HG02973 (cell line): ENCODE measurements at regions not wholly inside any gene's neighbourhood (a gene's known extent, or its start where the extent isn't known, plus 50 kb on each side); places are given as distances from the start of the nearest gene placed in this dataset.
A peak's percentile ranks its signal among the peaks of the same experiment; 100 is the strongest.

Source experiments
- ATAC-seq: cut with Tn5 transposase; IDR thresholded peaks from one replicate; pipeline ENCODE4 v1.9.1; 2021; ENCODE audit warnings: moderate library complexity; ENCODE audit not compliant: unreplicated experiment

DNA sequence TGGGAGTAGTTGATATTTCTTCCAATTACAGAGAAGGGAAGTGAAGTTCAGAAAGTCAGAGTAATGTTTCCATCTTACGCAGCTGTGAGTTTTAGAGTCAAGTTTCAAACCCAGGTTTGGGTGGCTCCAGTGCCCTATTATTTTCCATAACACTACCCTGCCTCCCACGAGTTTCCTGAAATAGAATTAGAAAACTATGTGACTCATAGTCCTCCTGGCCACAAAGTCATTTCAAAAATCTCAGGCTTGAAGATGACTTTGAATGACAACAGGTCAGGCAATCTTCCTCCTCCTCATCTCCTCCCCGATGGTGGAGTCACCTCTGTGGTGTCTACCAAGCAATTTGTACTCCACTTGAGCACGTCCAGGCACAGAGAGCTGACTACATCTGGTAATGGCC, 212.3 kb upstream of the TRIB2 start:
- ATAC-seq, result peak; percentile 51

DNA sequence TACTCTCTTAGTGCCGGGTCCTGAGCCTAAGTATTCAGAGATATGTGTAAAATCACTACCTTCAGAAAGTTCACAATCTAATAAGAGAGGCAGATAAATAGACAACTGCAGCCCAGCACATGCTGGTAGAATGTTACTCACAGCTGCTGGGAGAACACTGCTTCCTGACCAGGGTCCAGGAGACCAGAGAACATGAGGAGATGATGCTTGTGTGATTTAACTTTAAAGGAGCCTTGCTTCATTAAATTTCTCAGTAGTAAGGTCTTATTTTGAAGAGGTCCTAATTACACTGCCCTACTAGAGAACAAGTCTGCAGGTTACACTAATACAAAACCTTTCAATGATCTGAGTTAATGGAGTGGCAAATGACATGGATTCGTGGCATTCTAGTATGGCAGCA, 209.9 kb upstream of the TRIB2 start:
- no peak for ATAC-seq

- peak; percentile 69 for ATAC-seq
Observed at GRCh38 chr2:12507295-12507694, 209.4 kb upstream of the TRIB2 start.

GRCh38 chr2:12510070-12510469, 206.7 kb upstream of the TRIB2 start:
- no peak for ATAC-seq

GRCh38 chr2:12513339-12513738, 203.4 kb upstream of the TRIB2 start:
- no peak for ATAC-seq

DNA sequence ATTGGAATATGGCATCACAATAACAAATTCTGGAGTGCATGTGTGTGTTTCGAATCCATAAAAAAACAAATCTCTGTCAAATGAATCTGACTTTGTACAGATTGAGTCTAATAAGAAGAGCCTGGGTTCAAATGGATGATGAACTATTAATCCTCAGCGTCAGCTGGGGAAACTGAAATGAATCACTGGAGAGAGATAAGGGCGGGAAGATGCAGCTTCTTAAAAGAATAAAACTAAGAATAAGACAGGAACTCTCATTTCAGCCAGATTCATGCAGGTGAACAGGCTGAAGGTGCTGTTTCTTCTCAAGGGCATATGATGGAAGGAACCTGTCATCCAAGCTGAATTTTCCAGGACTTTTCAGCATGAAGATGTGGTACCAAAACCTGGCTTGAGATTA, 202.6 kb upstream of the TRIB2 start:
- no peak for ATAC-seq

DNA sequence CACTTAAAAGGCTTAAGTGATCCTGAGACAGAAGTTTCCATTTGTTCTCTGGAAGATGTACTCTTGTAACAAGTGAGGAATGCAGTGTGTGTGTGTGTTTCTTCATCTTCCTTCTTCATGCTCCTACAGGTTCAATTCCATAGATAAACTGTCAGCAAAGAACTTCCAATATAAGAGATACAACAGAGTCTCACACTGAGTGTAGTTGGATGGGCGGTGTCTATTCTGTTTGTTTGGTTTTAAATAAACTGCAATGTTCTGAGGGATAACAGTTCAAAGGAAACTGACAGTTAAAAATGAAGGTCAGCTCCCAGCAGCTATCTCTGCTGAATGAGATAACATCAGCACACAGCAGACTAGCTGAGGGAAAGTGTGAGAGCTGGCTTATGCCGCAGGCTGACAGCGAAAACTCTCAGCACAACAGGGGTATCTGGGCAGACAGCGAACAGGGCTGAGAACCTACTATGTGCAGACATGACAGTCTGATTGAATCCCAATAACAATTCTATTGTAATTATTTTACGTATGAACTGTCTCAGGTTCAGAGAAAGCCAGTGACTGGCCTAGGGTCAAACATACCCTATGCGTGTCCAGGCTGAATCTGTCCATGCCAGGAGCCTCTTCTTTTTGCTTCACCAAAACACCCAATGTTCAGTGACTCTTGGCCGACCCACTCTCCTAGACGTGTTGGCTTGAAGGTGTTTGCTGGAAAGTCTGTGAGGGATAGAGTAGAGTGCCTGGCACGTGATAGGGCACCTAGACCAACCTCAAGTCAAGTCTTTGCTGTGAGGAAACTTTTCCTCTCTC, 201.9 kb upstream of the TRIB2 start:
- ATAC-seq, result no peak

- ATAC-seq, result no peak
Observed at GRCh38 chr2:12515871-12516270, 200.9 kb upstream of the TRIB2 start.

DNA sequence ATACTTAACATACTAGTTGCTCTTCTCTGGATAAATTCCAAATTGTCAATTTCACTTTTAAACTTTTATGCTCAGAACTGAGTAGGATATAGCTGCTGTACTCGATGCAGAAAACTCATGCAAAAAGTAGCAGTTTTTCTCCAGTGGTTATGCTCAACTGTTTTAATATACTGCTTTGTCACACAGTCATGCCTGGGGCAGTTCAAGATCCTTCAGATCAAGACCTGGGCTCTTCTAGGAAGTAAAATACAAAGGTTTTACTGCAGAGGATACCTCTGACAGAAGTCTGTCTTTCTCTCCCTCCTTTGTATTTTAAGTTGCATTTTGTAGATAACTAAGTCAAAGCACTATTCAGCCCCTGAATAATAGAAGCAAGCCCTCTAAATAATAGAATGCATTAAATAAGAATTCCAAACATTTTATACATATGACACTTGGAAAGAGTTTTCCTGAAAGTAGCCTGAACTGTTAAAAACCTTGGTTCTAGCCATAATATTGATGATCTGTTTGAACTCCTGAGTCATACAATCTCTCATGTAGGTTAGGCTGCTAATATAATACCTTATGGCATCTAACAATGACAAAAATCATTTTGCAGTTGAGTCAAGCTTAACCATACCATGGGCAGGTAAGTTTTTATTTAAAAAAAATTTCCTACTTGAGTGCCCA, 183.3 kb upstream of the TRIB2 start:
- no peak for ATAC-seq

GRCh38 chr2:12534646-12535263, 182.0 kb upstream of the TRIB2 start:
- no peak for ATAC-seq

- ATAC-seq, result no peak
Observed at GRCh38 chr2:12536976-12537375, 179.8 kb upstream of the TRIB2 start.

GRCh38 chr2:12538138-12538694, 178.5 kb upstream of the TRIB2 start:
- no peak for ATAC-seq

GRCh38 chr2:12539336-12539735, 177.4 kb upstream of the TRIB2 start:
- no peak for ATAC-seq

GRCh38 chr2:12539776-12540562, 176.8 kb upstream of the TRIB2 start:
- no peak for ATAC-seq

GRCh38 chr2:12543076-12543977, 173.4 kb upstream of the TRIB2 start:
- peak; percentile 8 for ATAC-seq

DNA sequence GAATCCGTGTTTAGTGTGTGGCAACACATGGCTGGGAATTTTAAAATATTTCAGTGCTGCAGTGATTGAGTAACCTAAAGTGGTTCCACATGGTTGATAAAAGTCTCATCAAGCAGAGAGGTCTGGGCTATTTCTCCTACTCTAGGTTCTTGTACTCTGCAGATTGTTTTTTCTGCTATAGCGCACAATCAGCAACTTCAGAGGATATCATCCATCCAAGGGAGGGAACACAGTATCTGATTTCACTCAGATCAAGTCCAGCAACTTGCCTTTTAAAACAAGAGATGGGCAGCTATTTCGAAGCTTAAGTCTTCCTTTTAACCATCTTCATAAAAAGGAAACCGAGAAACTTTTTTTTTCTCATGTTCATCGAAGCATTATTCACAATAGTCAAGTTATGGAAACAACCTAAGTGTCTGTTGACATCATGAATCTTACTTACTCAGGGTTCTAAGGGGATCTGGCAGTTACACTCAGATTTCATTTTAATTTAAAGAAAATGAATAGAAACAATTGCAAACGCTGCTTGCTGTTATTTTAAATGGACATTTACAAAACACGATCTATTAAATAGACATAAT, 172.7 kb upstream of the TRIB2 start:
- ATAC-seq, result peak; percentile 85

DNA sequence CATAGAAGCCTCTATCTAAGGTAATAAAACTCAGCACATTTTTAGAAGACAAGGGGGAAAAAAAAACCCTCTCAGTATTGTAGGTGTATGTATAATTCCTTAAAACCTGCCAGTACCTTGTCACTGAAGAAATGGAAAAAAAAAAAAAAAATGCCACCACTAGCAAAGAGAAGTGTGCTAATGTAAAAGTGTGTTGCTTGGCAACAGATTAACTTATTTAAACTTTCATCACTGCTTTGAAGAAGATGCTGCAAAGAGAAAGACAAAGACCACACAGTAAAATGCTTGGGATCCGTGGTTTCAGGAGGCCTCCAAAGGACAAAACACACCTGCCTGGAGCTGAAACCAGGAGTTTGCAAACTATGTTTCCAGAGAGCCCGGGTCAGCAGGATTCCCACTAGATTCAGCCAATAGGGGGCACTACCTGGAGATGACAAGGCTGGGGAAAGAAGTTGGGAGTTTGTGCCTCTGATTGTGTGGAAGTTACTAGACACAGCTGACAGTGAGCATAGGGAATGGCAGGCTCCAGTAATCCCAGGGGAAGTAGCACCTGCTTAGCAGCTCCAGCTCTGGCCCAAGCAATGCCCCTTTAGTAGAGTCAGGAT, 169.1 kb upstream of the TRIB2 start:
- ATAC-seq, result no peak

DNA sequence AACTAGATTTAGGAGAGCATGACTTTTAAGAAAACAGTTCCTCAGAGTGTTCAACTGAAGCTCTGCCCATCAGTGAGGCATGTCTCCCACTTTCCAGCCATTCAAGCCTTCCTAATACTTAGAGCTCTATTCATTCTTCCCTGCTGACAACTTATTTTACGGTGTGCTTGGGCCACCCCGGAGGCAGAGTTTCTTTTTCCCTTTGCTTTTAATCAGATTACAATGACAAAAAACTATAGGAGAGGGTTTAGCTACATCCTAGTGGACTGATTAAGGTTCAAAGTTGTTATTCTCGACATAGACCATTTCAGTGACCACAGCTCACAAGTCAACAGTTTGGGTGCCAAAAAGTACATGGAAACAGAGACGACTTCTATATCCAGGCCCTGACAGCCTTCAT, 167.8 kb upstream of the TRIB2 start:
- no peak for ATAC-seq

- ATAC-seq, result no peak
Observed at GRCh38 chr2:12549641-12550040, 167.1 kb upstream of the TRIB2 start.
